Cardiac fibroblast (primary cell): ENCODE measurements at regions not wholly inside any gene's neighbourhood (a gene's known extent, or its start where the extent isn't known, plus 50 kb on each side); places are given as distances from the start of the nearest gene placed in this dataset.

Experiments used
- DNase-seq, 2 donors: peaks; one replicate each; pipeline versions ENCODE4 v3.0.0 to v3.0.0-alpha.2; 2010; ENCODE audit warnings: low read depth in 2 of 2
- H3K4me3 ChIP-seq, 2 donors: replicated peaks in 1 of 2; 1 replicate in 1 of 2; 2 replicates in 1 of 2; pipeline ENCODE4 v1.5.1; 2011; ENCODE audit warnings: low read depth in 2 of 2, low read length in 2 of 2, mild to moderate bottlenecking in 2 of 2, moderate library complexity in 1 of 2
- CTCF ChIP-seq: IDR thresholded peaks from one replicate; pipeline ENCODE4 v1.5.1; 2011; ENCODE audit warnings: low read depth, mild to moderate bottlenecking, low read length, inconsistent platforms

DNA sequence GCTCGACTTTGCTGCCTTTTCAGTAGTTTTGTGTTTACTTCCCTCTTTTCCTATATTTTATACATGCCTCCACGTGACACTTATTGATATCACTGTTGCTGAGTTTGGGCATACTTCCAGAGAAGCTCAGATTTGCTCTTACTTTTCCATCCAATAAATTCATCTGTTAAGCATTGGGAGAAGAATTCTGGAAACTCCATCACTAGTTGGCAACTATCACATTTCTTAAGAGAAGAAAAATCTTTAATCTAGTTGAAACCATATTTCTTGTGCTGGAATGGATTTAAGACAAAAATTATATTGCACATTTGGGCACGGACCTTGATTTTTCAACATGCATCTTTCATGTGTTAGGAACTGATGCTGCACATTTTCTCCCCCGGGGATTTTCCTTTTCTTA lies 52.6 kb upstream of the CPO start:
- no peak for TF ChIP-seq CTCF
- no peak for DNase-seq
- H3K4me3 ChIP-seq, result no peak overlapping the region

DNA sequence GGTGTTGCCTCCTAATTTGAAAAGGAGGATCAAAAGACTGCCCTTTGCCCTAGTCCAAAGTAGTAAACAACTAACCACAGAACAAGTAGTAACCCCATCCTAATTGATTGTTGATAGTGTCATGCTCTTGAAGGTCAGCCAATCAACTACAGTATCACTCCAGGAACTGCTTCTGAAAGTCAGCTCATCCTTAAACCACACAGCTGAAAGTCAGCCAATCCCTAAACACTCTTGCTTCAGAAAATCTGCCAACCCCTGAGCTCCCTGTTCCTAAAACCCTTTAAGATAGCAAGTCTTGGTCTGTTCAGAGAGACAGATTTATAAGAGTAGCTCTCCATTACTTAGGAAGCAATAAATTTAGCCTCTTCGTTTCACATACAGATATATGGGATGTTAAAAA lies 51.6 kb upstream of the CPO start:
- TF ChIP-seq CTCF, result no peak
- no peak for DNase-seq
- no peak overlapping the region for H3K4me3 ChIP-seq
